ENCODE measurements at regions not wholly inside any gene's neighbourhood (a gene's known extent, or its start where the extent isn't known, plus 50 kb on each side); places are given as distances from the start of the nearest gene placed in this dataset.

DNA sequence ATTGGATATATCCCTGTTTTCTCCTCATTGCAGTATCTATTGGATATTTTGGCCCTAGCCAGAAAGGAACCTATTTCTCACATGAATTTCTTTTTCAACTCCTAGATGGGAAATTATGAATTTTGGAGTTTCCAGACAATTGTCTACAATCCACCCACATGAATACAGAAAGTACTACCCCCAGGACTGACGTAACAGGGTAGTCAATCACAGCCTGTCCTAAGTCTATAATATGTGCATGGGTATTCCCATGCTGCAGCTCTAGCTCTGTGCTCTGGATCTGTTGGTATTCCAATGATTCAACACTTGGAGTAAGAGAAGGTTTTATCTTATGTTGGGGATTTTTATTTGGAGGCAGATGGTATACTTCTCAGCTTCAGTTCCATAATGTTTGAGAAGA lies 393.1 kb upstream of the ARRDC4 start:
- intact Hi-C loops (cut with micrococcal nuclease) (no loop called here), in situ Hi-C loops (cut with MboI) (no loop called here)
- no peak for FAIRE-seq
- H3K79me2 ChIP-seq (ENCODE audit: control insufficient read depth, insufficient read depth, low read length), result no peaks in the 10 kb centered on the region
- no peak overlapping the region for H2AFZ ChIP-seq (ENCODE audit: low read depth, low read length)
- H3K9ac ChIP-seq (ENCODE audit: insufficient read depth in 1 of 2, low read depth in 2 of 2, low read length in 2 of 2), result no peak overlapping the region
- H3K27ac ChIP-seq (ENCODE audit: extremely low read depth, low read depth, low read length), result no peak overlapping the region
- CTCF ChIA-PET (ENCODE audit: low intra/inter-chr PET ratio), result no interaction called here
- H3K4me1 ChIP-seq (replicated peaks in 1 of 2; ENCODE audit: control insufficient read depth in 2 of 2, insufficient read depth in 2 of 2, low read length in 2 of 2), result no peaks in the 10 kb centered on the region
- no peaks in the 10 kb centered on the region for H3K9me3 ChIP-seq (replicated peaks; ENCODE audit: control insufficient read depth, insufficient read depth, low read depth, low read length)
- H3K36me3 ChIP-seq (ENCODE audit: control insufficient read depth, insufficient read depth, low read length), result no peaks in the 10 kb centered on the region
- no peak for ATAC-seq
- H3K27me3 ChIP-seq (ENCODE audit: control insufficient read depth in 2 of 2, insufficient read depth in 2 of 2, low read length in 2 of 2), result no peaks in the 10 kb centered on the region
- H4K20me1 ChIP-seq (replicated peaks; ENCODE audit: control insufficient read depth, insufficient read depth, low read length), result no peaks in the 10 kb centered on the region
- H3K9me1 ChIP-seq (ENCODE audit: control insufficient read depth, insufficient read depth, low read length), result no peaks in the 10 kb centered on the region
- no peak for DNase-seq (ENCODE audit: extremely low read depth in 1 of 4, low spot score in 3 of 4)
- POLR2A ChIA-PET, result no interaction called here
- H3K4me3 ChIP-seq, result no peak overlapping the region
- no TSS peak for BruUV-seq (replicated peaks)
- H3K4me2 ChIP-seq (ENCODE audit: insufficient read depth, low read length), result no peak overlapping the region
- 0% methylated on average over 1 of the region's 1 CpG for WGBS (ENCODE audit: insufficient coverage, low coverage, missing lambda C conversion rate)
- TF ChIP-seq, protein P1, sequence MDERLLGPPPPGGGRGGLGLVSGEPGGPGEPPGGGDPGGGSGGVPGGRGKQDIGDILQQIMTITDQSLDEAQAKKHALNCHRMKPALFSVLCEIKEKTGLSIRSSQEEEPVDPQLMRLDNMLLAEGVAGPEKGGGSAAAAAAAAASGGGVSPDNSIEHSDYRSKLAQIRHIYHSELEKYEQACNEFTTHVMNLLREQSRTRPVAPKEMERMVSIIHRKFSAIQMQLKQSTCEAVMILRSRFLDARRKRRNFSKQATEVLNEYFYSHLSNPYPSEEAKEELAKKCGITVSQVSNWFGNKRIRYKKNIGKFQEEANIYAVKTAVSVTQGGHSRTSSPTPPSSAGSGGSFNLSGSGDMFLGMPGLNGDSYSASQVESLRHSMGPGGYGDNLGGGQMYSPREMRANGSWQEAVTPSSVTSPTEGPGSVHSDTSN (CRISPR knock-in tag; IDR thresholded peaks at IDR 0.05; ENCODE audit: low read depth), result no peak
- TF ChIP-seq, protein P1 (tag; conservative IDR thresholded peaks at IDR 0.05; ENCODE audit: low read depth), result no peak
- no peak for TF ChIP-seq MIER1 (IDR thresholded peaks at IDR 0.05; ENCODE audit: low read depth)
- no peak for TF ChIP-seq SAFB (IDR thresholded peaks at IDR 0.05; ENCODE audit: borderline replicate concordance, low read depth, low read length)
- no peak for TF ChIP-seq CBX8 (IDR thresholded peaks at IDR 0.05; ENCODE audit: borderline replicate concordance, extremely low read depth, low read depth, low read length, poor library complexity, severe bottlenecking)
- TF ChIP-seq ETS1 (conservative IDR thresholded peaks at IDR 0.05; ENCODE audit: control insufficient read depth, low read depth, low read length), result no peak
- TF ChIP-seq ZBTB40 (IDR thresholded peaks at IDR 0.05), result no peak
- no peak for TF ChIP-seq ZBTB40 (CRISPR knock-in tag; IDR thresholded peaks at IDR 0.05)
- no peak for TF ChIP-seq SIX5 (IDR thresholded peaks at IDR 0.05; ENCODE audit: borderline replicate concordance in 1 of 2, insufficient read depth in 1 of 2, low read depth in 1 of 2, low read length in 2 of 2)
- no peak for TF ChIP-seq SRSF9 (IDR thresholded peaks at IDR 0.05; ENCODE audit: borderline replicate concordance, low read depth, low read length)

All from K562 (cell line).